HG03469 (cell line): ENCODE measurements at regions not wholly inside any gene's neighbourhood (a gene's known extent, or its start where the extent isn't known, plus 50 kb on each side); places are given as distances from the start of the nearest gene placed in this dataset.
"Not testable (repeated sequence)": the region's sequence is repeated elsewhere in the genome, so short reads cannot be mapped to it uniquely, and the experiment has no call there.

ENCODE experiments used
- ATAC-seq: cut with Tn5 transposase; IDR thresholded peaks from one replicate; pipeline ENCODE4 v1.9.1; 2021; ENCODE audit warnings: mild to moderate bottlenecking, moderate library complexity, moderate number of reproducible peaks; ENCODE audit not compliant: unreplicated experiment

DNA sequence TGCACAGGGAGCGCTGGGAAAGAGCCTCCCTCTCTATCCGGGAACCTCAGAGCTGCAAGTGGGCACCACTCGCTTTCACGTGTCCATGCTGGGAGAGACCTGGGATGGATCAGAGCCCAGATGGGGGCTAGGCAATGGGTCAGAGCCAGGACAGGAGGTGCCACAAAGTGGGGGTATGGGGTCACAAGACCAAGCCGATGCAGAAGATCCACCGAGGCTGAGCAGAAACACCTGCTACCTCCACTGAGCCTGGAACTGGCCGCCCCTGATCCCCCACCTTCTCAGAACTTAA lies 180.9 kb upstream of the SFSWAP start:
- no peak for ATAC-seq

DNA sequence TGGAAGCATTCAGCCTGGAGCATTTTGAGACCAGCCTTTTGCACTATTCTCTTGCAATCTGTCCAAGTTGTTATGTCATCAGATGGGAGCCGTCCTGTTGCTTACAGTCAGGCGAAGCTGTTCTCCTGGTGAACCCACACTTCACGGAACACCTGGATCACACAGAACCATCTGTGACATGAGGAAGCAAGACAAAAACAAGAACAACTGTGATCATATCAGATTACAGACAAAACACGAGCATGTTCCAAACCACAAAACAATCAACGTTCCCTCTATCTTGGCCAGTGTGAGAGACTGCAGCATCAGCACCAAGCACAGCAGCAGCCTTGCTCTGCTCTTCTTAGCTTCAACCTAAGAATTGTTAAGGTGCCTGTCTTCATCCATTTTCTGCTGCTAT lies 180.5 kb upstream of the SFSWAP start:
- ATAC-seq = no peak

DNA sequence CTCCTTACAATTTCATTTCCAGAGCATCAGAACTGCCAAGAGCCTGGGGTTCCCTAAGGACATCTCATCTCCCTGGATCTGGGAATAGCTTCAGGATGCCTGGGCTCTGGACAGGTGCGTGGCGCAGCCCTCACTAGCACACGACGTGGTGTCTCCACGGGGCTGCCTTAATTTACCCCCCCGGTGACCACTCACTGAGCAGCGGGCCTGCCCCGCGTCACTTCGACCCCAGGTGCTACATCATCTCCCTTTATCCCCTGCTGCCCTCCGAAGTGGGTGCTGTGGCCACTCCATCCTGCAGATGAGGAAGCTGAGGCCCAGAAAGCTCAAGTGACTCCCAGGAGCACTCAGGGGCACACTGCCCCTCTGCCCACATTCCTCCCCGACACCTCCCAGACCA lies 177.8 kb upstream of the SFSWAP start:
- ATAC-seq = no peak

DNA sequence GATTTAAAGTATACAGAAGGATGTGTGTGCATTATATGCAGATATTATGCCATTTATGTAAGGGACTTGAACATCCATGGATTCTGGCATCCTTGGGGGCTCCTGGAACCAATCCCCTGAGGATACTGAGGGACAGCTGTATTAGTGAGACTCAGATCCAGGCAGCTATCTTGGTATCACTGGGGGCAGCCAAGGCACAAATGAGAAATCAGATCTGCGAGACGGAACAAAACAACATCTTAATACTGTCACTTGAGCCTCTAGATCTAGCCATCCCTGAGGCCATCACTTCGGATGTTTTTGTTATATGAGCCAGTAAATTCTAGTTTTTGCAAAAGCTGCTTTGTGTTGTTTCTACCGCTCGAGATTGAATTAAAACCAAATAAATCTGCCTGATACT lies 175.1 kb upstream of the SFSWAP start:
- ATAC-seq = no peak

DNA sequence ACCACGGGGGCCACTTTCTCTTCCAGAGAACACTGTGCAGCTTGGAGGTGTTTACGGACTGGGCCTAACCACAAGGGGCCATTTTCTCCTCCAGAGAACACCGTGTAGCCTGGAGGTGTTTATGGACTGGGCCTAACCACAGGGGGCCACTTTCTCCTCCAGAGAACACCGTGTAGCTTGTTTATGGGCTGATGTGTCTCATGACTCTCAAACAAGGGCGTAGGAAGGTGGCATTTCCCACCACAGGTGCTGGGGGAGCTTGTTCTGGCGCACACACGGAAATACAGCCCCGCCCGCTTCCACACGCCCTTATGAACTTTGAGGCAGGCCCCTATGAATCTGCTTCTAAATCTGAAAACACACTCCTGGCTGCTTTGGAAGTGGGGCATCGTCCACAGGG lies 174.6 kb upstream of the SFSWAP start:
- no peak for ATAC-seq

DNA sequence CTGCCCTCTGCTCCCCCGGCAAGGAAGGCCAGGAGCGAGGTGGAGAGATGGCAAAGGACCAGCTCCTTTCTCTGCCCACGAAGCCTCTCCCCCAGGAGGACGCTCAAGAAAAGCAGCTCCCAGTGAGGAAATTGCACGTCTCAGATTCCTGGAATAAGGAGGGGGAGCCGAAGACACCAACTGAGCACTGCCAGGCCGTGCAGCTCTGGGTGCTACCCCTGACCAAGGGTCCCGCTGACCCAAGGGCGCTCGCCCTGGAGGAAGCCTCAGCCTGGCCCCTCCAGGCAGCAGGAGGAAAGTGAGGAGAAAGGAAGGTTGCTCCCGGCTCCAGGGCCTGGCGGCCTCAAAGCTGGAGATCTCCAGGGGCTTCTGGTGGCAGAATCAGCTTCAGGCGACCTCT lies 174.1 kb upstream of the SFSWAP start:
- no peak for ATAC-seq

DNA sequence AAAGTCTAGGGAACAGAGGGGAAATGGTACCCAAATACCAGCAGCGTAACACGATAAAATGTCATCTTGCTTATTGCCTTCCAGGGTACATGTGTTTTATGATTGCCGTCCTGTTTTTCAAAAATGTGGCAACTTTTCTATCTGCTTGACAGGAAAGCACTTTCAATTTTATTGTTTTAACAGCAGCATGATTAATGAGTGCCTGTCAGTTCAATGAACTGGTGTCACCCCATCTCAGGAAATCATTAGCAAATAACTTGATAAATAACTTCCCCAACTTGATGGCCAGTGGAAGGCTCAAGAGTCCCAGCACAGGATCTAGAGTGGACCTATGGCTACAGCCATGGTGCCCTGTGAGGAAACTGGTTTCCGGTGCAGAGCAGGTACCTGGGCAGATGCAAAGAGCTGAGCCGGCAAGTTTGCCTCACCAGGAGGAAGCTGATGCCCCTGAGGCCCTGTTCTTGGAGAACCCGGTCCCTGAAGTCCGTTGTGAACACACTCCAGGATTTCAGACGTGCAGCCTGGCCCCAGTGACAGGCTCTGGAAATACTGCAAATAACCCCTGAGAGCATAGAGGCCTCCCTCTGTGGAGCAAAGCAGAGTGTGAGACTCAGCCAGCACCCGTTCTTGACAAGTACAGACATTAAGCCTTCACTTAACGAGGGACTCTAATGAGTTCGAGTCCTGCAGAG lies 173.5 kb upstream of the SFSWAP start:
- no peak for ATAC-seq

DNA sequence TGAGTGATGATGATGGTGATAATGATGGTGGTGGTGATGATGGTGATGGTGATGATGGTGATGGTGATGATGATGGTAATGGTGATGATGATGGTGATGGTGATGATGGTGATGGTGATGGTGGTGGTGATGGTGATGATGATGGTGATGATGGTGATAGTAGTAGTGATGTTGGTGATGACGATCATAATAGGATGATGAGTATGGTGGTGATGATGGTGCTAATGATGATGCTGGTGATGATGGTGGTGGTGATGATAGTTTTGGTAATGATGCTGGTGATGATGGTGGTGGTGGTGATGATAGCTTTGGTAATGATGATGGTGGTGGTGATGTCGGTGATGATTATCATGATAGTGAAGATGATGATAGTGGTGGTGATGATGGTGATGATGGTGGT lies 171.5 kb upstream of the SFSWAP start:
- ATAC-seq = no peak

DNA sequence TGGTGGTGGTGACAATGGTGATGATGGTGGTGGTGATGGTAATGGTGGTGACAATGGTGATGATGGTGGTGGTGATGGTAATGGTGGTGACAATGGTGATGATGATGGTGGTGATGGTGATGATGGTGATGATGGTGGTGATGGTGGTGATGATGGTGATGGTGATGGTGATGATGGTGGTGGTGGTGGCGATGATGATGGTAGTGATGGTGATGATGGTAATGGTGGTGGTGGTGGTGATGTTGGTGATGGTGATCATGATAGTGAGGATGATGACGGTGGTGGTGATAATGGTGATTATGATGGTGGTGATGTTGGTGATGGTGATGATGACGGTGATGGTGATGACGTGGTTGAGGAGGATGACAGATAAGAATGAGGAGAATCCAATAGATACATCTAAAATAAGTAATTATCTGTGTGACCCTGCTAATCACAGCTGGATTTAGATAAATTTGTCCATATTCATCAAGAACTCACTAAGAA lies 170.7 kb upstream of the SFSWAP start:
- no peak for ATAC-seq

DNA sequence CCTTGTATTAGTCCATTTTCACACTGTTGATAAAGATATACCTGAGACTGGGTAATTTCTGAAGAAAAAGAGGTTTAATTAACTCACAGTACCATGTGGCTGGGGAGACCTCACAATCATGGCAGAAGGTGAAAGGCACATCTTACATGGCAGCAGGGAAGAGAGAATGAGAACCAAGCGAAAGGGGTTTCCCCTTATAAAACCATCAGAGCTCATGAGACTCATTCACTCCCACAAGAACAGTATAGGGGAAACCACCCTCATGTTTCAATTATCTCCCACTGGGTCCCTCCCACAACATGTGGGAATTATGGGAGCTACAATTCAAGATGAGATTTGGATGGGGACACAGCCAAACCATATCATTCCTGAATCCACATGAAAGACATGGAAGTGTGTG lies 169.4 kb upstream of the SFSWAP start:
- not testable (repeated sequence) for ATAC-seq

DNA sequence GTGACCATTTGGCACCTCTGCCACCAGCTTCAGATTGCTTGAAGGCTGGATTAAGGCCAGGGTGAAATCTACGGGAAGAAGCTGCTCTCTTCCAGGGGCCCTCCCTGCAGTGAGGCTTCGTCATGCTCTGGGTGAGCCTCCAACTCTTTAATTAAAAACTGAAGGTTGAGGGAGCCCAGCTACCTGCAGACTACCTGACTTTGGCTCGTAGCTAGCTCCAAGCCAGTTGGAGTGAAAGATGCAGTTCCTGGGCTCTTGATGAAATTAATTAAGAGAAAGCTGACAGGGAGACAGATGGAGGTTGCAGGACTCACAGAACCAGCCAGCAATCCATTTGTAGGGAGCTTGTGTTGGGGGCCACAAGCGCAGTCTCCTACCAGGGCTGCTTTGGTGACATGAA lies 168.5 kb upstream of the SFSWAP start:
- no peak for ATAC-seq

DNA sequence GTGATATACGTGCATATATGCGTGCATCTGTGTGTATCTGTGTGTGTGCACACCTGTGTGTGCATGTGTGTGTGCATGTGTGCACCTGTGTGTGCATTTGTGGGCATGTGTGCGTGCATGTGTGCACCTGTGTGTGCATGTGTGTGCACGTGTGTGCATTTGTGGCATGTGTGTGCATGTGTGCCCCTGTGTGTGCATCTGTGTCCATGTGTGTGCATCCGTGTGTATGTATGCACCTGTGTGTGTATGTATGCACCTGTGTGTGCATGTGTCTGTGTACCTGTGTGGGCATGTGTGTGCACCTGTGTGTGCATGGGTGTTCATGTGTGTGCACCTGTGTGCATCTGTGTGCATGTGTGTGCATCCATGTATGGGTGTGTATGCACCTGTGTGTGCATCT lies 167.8 kb upstream of the SFSWAP start:
- no peak for ATAC-seq

DNA sequence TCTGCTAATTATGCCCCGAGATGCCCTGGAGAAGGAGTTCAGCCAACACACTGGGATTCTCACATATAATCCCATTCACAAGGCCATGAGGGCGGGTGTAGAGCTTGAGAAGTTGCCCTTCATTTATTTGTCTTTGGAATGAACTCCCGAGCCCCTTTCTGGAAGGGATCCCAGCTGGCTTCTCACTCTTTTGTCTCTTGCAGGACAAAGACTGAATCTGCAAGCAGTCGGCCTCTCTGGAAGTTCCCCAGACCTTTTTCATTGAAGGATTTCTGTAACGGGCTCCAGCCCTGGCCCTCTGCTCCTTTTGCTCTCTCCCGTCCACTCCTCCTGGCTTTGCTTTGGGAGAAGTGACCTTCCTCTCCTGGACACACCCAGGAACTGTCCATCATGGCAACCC lies 163.3 kb upstream of the SFSWAP start:
- ATAC-seq = no peak

DNA sequence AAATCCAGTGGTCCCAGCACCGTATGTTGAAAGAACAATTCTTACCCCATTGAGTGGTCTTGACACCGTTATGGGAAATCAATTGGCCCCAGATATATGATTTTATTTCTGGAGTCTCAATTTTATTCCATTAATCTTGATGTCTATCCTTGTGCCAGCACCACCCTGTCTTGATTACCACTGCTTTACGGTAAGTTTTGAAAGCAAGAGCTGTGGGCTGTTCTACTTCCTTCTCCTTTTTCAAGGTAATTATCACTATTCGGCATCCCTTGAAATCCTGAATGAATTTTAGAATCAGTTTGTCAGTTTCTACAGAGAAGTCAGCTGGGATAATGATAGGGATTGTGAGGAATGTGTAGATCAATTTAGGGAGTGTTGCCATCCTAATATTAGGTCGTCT lies 160.8 kb upstream of the SFSWAP start:
- ATAC-seq = no peak

DNA sequence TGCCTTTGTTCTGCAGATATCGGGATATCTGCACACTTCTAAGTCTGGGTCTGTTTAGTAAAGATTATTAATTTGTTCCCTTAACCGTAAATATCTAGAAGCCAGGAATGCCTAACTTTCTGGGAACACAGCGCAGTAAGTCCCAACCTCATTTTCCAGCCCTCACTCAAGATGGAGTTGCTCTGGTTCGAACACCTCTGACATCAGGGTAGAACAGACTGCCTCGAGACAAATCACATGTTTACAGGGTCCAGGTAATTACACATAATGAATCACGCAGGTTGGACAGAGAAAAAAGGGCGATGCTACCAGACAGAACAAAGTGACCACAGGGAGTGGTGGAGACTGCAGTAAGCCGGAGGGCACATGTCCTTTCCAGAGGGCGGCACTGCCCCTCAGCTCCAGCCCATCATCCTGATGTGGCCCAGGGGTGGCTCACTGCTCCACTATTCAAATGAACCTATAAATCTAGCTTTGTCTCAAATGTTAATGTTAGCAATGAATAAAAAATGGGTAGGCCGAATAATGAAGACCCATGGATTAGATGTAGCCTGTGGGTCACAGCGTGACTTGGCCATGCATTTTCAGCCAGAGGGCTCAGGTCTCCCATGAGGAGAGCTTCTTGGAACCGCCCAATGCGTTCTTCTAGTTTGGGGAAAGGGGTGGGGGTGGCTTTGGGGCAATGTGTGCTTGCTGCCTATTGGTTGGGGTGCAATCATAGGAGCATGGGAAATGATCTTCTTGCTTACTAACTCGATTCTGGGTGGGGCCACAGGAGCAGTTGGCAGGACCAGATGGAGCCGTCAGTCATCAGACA lies 159.0 kb upstream of the SFSWAP start:
- no peak for ATAC-seq

DNA sequence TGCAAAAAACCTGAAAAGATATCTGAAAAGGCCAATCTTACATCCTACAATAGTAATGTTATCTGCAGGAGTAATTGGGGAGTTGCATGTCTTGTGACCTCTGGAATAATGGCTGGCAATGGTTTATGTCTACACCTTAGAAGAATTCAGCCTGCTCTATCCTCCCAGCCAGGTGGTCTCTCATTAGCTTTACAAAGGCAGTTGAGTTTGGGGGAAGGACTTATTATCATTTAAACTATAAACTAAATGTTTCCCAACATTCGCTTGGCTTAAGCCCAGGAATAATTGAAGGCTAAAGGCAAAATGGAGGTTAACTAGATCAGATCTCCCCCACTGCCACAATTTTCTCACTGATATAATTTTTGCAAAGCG lies 158.4 kb upstream of the SFSWAP start:
- ATAC-seq = no peak

DNA sequence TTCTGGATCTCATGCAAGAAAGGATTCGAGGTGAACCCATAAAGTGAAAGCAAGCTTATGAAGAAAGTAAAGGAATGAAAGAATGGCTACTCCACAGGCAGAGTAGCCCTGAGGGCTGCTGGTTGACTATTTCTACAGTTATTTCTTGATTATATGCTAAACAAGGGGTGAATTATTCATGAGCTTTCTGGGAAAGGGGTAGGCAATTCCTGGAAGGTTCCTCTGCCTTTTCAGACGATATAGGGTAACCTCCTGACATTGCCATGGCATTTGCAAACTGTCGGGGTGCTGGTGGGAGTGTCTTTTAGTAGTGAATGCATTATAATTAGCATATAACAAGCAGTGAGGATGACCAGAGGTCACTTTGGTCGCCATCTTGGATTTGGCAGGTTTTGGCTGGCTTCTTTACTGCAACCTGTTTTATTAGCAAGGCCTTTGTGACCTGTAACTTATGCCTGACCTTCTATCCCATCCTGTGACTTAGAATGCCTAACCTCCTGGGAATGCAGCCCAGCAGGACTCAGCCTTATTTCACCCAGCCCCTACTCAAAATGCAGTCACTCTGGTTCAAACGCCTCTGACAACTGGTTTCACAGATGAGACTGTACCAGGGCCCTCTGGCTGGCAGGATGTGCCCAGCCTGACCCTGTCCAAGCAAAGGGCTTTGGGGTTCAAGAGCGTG lies 157.7 kb upstream of the SFSWAP start:
- ATAC-seq = no peak

DNA sequence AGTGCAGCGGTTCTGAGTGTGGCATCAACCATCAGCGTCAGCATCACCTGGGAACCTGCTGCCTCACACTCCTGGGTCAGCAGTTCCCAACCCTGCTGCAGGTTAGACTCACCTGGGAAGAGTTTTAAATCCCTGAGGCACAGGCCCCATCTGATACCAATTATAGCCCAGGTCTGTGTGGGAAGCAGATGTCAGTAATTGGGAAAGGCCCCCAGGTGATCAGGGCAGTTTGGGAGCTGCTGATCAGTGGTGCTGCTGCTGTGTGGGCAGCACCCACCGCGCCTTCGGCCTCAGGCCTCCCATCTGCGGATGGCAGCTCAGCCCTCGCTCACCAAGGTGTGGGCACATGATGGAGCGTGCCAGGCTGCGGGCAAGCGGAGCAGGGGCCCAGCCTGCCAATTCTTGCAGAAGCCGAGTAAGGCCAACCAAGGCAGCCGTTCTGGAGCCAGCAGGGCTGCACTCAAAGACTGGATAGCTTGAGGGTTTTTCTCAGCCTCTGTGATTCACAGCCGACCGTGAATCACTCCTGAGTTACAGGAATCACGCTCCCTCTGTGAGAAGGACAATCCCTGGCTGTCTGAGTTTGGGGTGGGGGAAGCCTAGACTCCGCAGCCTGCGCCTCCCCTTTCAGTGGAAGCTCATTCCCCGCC lies 155.6 kb upstream of the SFSWAP start:
- no peak for ATAC-seq

DNA sequence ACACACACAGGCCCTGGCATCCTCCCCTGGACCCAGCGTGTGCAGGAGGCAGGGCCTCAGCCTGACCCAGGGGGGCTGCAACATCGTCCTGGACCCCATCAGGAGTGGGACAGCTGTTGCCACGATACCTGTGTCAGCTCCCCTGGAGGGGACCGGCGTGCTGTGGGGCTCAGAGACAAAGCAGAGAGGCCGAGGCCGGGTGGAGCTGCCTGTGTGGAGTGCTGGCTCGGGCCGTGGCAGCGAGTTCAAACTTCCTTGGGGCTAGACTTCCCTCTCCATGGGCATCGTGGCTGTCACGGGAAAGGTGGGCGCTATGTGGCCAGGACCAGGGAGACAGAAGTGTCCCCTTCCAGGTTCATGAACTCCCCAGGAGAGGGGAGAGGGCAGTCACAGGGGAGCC lies 155.0 kb upstream of the SFSWAP start:
- ATAC-seq = no peak

DNA sequence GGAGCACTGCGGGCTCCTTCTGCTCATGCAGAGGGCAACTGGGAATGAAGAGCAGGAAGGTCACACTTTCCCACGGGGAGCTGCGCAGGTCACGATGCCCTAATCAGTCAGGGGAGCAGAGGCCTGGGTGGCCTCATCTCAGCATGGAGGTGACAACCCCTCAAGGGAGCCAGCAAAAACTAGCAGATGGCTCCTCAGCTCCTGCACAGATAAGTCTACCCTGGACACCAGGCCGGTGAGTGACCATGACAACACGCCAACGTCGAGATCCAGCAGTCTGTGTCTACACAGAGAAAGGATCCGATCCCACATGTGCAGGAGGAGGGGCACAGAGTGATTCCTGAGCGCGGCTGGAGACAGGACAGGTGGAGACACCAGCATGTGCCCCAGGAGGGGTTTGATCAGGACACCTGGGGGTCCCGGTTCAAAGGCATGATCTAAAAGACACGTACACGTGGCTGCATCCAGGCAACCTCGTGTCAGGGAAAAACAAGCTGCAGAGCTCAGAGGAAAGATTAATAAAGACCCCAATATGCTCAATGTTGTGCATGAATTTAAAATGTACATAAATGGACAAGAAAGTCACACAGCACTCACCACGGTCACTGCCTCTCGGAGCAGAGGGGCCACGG lies 153.7 kb upstream of the SFSWAP start:
- ATAC-seq = no peak
